ENCODE measurements at regions not wholly inside any gene's neighbourhood (a gene's known extent, or its start where the extent isn't known, plus 50 kb on each side); places are given as distances from the start of the nearest gene placed in this dataset.

GRCh38 chr11:114896594-114896993 lies 218.3 kb downstream of the NXPE2 start:
- Histone ChIP-seq H3K4me2 (ENCODE audit: control insufficient read depth, extremely low read depth, insufficient read depth, low read depth, low read length) (no peak overlapping the region), H3K9ac (ENCODE audit: control insufficient read depth, extremely low read depth, insufficient read depth, low read length) (no peak overlapping the region), H3K4me3 (ENCODE audit: control insufficient read depth in 2 of 3, extremely low read depth in 1 of 3, insufficient read depth in 2 of 3, low read depth in 1 of 3, low read length in 3 of 3) (no peak overlapping the region), H3K79me2 (ENCODE audit: control insufficient read depth, insufficient read depth, low read length) (no peaks in the 10 kb centered on the region), H3K36me3 (ENCODE audit: control insufficient read depth in 2 of 2, extremely low read depth in 1 of 2, insufficient read depth in 2 of 2, low read length in 2 of 2) (no peaks in the 10 kb centered on the region), H3K4me1 (ENCODE audit: control insufficient read depth, extremely low read depth, insufficient read depth, low read length) (no peaks in the 10 kb centered on the region), H3K9me1 (ENCODE audit: control insufficient read depth, extremely low read depth, insufficient read depth, low read length) (no peaks in the 10 kb centered on the region), H2AFZ (ENCODE audit: control insufficient read depth, low read length) (no peak overlapping the region), H3K27me3 (ENCODE audit: control insufficient read depth, extremely low read depth, insufficient read depth, low read length) (no peaks in the 10 kb centered on the region), H3K9me3 (ENCODE audit: control insufficient read depth, low read depth, low read length) (no peaks in the 10 kb centered on the region), H4K20me1 (ENCODE audit: control insufficient read depth, extremely low read depth, insufficient read depth, low read length) (no peaks in the 10 kb centered on the region), H3K27ac (ENCODE audit: control insufficient read depth, insufficient read depth, low read length) (no peak overlapping the region)
- TF ChIP-seq EZH2 (IDR thresholded peaks at IDR 0.05; ENCODE audit: low read length) (no peak), CTCF (optimal IDR thresholded peaks at IDR 0.05 in 1 of 3, IDR thresholded peaks at IDR 0.05 in 1 of 3, conservative IDR thresholded peaks at IDR 0.05 in 1 of 3; ENCODE audit: extremely low read depth in 1 of 3, insufficient read depth in 2 of 3, low read length in 3 of 3) (no peak)
- FAIRE-seq (no peak), DNase-seq (ENCODE audit: low read depth, low spot score) (no peak)
- dilution Hi-C loops (cut with MboI; ENCODE audit: extremely low pct_ligation_motif_present, low sequenced_read_pairs) = no loop called here

- no peak for TF ChIP-seq EZH2 (IDR thresholded peaks at IDR 0.05; ENCODE audit: low read length)
- no peak for TF ChIP-seq CTCF (optimal IDR thresholded peaks at IDR 0.05 in 1 of 3, IDR thresholded peaks at IDR 0.05 in 1 of 3, conservative IDR thresholded peaks at IDR 0.05 in 1 of 3; ENCODE audit: extremely low read depth in 1 of 3, insufficient read depth in 2 of 3, low read length in 3 of 3)
- Histone ChIP-seq H3K4me3 (ENCODE audit: control insufficient read depth in 2 of 3, extremely low read depth in 1 of 3, insufficient read depth in 2 of 3, low read depth in 1 of 3, low read length in 3 of 3) (no peak overlapping the region), H3K4me1 (ENCODE audit: control insufficient read depth, extremely low read depth, insufficient read depth, low read length) (no peaks in the 10 kb centered on the region), H3K27me3 (ENCODE audit: control insufficient read depth, extremely low read depth, insufficient read depth, low read length) (no peaks in the 10 kb centered on the region), H3K79me2 (ENCODE audit: control insufficient read depth, insufficient read depth, low read length) (no peaks in the 10 kb centered on the region), H3K9me3 (ENCODE audit: control insufficient read depth, low read depth, low read length) (no peaks in the 10 kb centered on the region), H3K36me3 (ENCODE audit: control insufficient read depth in 2 of 2, extremely low read depth in 1 of 2, insufficient read depth in 2 of 2, low read length in 2 of 2) (no peaks in the 10 kb centered on the region), H3K9ac (ENCODE audit: control insufficient read depth, extremely low read depth, insufficient read depth, low read length) (no peak overlapping the region), H3K4me2 (ENCODE audit: control insufficient read depth, extremely low read depth, insufficient read depth, low read depth, low read length) (no peak overlapping the region), H3K9me1 (ENCODE audit: control insufficient read depth, extremely low read depth, insufficient read depth, low read length) (no peaks in the 10 kb centered on the region), H3K27ac (ENCODE audit: control insufficient read depth, insufficient read depth, low read length) (no peak overlapping the region), H4K20me1 (ENCODE audit: control insufficient read depth, extremely low read depth, insufficient read depth, low read length) (no peaks in the 10 kb centered on the region), H2AFZ (ENCODE audit: control insufficient read depth, low read length) (no peak overlapping the region)
- DNase-seq (ENCODE audit: low read depth, low spot score) = no peak
- dilution Hi-C loops (cut with MboI; ENCODE audit: extremely low pct_ligation_motif_present, low sequenced_read_pairs) = no loop called here
- FAIRE-seq = no peak
Measured at GRCh38 chr11:114909866-114910265, 231.5 kb downstream of the NXPE2 start.

Data from keratinocyte (primary cell).